Aorta (tissue), 5 donors: ENCODE measurements at regions not wholly inside any gene's neighbourhood (a gene's known extent, or its start where the extent isn't known, plus 50 kb on each side); places are given as distances from the start of the nearest gene placed in this dataset.

Experiments
- ATAC-seq: fragments of 200-7000 bp; cut with Tn5 transposase; one replicate; pipeline ENCODE4 v1.9.1; 2022; ENCODE audit warnings: moderate library complexity; ENCODE audit not compliant: low FRiP score
- DNase-seq, 2 donors: peaks; one replicate each; pipeline ENCODE4 v3.0.0-alpha.2; 2020
- H3K27ac ChIP-seq, 2 donors: one replicate each; pipeline ENCODE4 v1.5.1; 2013; ENCODE audit warnings: low read length in 2 of 2, mild to moderate bottlenecking in 2 of 2, moderate library complexity in 2 of 2, control low read depth in 1 of 2, inconsistent platforms in 1 of 2, low read depth in 1 of 2
- H3K27me3 ChIP-seq, 2 donors: one replicate each; pipeline ENCODE4 v1.6.1; 2013; ENCODE audit warnings: control low read depth in 1 of 2, low read length in 1 of 2, mild to moderate bottlenecking in 1 of 2, moderate library complexity in 1 of 2; ENCODE audit not compliant: insufficient read depth in 2 of 2, control insufficient read depth in 1 of 2
- H3K36me3 ChIP-seq, 2 donors: one replicate each; pipeline ENCODE4 v1.6.1; 2013; ENCODE audit warnings: control low read depth in 1 of 2, low read length in 1 of 2, mild to moderate bottlenecking in 1 of 2; ENCODE audit not compliant: insufficient read depth in 2 of 2, control insufficient read depth in 1 of 2
- H3K4me1 ChIP-seq, 2 donors: one replicate each; pipeline ENCODE4 v1.6.1; 2013; ENCODE audit warnings: low read length in 2 of 2, control low read depth in 1 of 2, mild to moderate bottlenecking in 1 of 2, moderate library complexity in 1 of 2; ENCODE audit not compliant: insufficient read depth in 2 of 2, control insufficient read depth in 1 of 2
- H3K4me3 ChIP-seq, 2 donors: one replicate each; pipeline ENCODE4 v1.5.1; 2013; ENCODE audit warnings: low read length in 2 of 2, control low read depth in 1 of 2, mild to moderate bottlenecking in 1 of 2
- H3K9me3 ChIP-seq: one replicate; pipeline ENCODE4 v1.6.1; 2013; ENCODE audit warnings: mild to moderate bottlenecking, low read length; ENCODE audit not compliant: control insufficient read depth
- WGBS, 2 donors: extraction: QIAGEN DNeasy Blood & Tissue Kit; methylation state at CpG; one replicate each; pipeline ENCODE4 v1.1.7; 2013; 5-methylcytosine and 5-hydroxymethylcytosine counted together
- intact Hi-C, 2 donors: fragments of 100-400 bp; cut with DNase I; formaldehyde crosslinking; loops; one replicate each; pipeline versions ENCODE4 v1.14.2 to v1.15.0; 2022
- donor health status: healthy with polysubstance abuse.
- donor health status: Bipolar disorder and iron deficiency.
- donor health status: DM: no; HTN: no; CAD: no.
- donor health status: DM: no; HTN: no; CAD: no.
- donor health status: DM: yes; HTN: yes; CAD: no.

- intact Hi-C loops = no loop called here
- no peak for DNase-seq
- WGBS, 2 donors = 55 to 64% methylated on average over 5 of the region's 5 CpGs
Observed at GRCh38 chr3:161156936-161157335, 51.8 kb upstream of the B3GALNT1 start.

GRCh38 chr3:161161603-161162002 is 56.5 kb upstream of the B3GALNT1 start:
- 97 to 98% methylated on average over 20 of the region's 20 CpGs for WGBS, 2 donors
- H3K4me1 ChIP-seq = no peaks in the 10 kb centered on the region
- intact Hi-C loops = no loop called here
- peaks cover 3% of the 10 kb centered on the region for H3K9me3 ChIP-seq
- no peak overlapping the region for H3K27ac ChIP-seq
- no peaks in the 10 kb centered on the region for H3K36me3 ChIP-seq
- ATAC-seq (no peak), DNase-seq (no peak)
- no peak overlapping the region for H3K4me3 ChIP-seq
- H3K27me3 ChIP-seq = no peaks in the 10 kb centered on the region

More at GRCh38 chr3:161156936-161157335, 51.8 kb upstream of the B3GALNT1 start:
- Histone ChIP-seq H3K27ac (no peak overlapping the region), H3K4me3 (no peak overlapping the region), H3K36me3 (no peaks in the 10 kb centered on the region), H3K27me3 (no peaks in the 10 kb centered on the region), H3K9me3 (no peaks in the 10 kb centered on the region), H3K4me1 (peaks cover 0 to 2% of the 10 kb centered on the region in 2 donors)
- no peak for ATAC-seq

DNA sequence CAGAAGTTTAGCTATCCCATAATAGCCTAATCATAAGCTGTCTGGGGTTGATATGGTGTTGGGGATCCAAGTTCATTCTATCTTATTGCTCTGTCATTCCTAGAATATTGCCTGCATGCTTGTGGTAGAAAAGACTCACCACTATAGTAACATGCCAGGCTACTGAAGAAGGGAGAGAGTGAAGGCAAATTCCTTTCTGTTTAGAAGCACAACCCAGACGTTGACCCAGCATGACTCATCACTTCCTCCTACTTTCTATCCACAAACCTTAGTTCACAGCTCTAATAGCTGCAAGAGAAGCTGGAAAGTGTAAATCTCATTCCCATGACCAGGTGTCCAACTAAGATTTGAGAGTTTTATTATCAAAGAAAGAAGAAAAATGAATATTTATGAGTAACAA is 57.8 kb upstream of the NMD3 start:
- Histone ChIP-seq H3K4me3 (no peak overlapping the region), H3K27me3 (no peaks in the 10 kb centered on the region), H3K4me1 (no peaks in the 10 kb centered on the region), H3K27ac (no peak overlapping the region), H3K36me3 (no peaks in the 10 kb centered on the region), H3K9me3 (peaks cover 3% of the 10 kb centered on the region)
- no peak for ATAC-seq
- 0 to 1% methylated on average over 1 of the region's 1 CpG for WGBS, 2 donors
- no peak for DNase-seq
- intact Hi-C loops = no loop called here

- Histone ChIP-seq H3K27me3 (no peaks in the 10 kb centered on the region), H3K36me3 (no peaks in the 10 kb centered on the region), H3K4me1 (no peaks in the 10 kb centered on the region), H3K4me3 (no peak overlapping the region), H3K27ac (no peak overlapping the region), H3K9me3 (peaks cover 3% of the 10 kb centered on the region)
- DNase-seq = no peak
- intact Hi-C loops = no loop called here
- WGBS, 2 donors = 97 to 99% methylated on average over 4 of the region's 4 CpGs
- ATAC-seq = no peak
Observed at GRCh38 chr3:161166051-161166450, 55.1 kb upstream of the NMD3 start.

DNA sequence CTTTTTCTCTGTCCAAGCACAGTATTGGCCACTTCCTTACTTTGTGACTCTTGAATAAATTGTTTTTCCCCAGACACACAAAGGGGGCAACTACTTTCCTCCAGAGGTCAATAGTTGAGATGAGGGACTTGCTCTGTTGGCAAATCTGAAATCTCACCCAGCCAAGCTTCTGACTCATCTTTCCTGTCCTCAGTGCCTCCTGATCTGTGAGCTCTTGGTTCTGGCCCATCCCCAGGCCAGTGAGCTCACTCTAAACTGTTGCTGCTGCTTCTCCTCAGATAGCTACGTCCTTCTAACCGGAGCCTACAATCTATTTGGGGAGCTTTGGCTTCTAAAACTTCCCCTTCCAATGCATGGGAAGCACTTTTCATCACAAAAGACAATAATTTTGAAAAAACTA is 50.0 kb upstream of the NMD3 start:
- DNase-seq (peak; percentile 75 to 83), ATAC-seq (peak; percentile 91)
- Histone ChIP-seq H3K27me3 (no peaks in the 10 kb centered on the region), H3K4me1 (no peaks in the 10 kb centered on the region), H3K36me3 (no peaks in the 10 kb centered on the region), H3K4me3 (no peak overlapping the region), H3K27ac (no peak overlapping the region), H3K9me3 (no peaks in the 10 kb centered on the region)
- intact Hi-C loops = no loop called here
- 2 to 5% methylated on average over 2 of the region's 2 CpGs for WGBS, 2 donors
